ENCODE measurements at regions not wholly inside any gene's neighbourhood (a gene's known extent, or its start where the extent isn't known, plus 50 kb on each side); places are given as distances from the start of the nearest gene placed in this dataset.
A peak's percentile ranks its signal among the peaks of the same experiment; 100 is the strongest.
"Not testable (repeated sequence)": the region's sequence is repeated elsewhere in the genome, so short reads cannot be mapped to it uniquely, and the experiment has no call there.

- no peak for DNase-seq
Measured at GRCh38 chr10:7026818-7027217, 384.0 kb downstream of the SFMBT2 start.

GRCh38 chr10:7025296-7025695 lies 385.5 kb downstream of the SFMBT2 start:
- no peak for DNase-seq

GRCh38 chr10:7015457-7015856 lies 395.4 kb downstream of the SFMBT2 start:
- DNase-seq = no peak

- DNase-seq = no peak
Measured at GRCh38 chr10:7014721-7015120, 396.1 kb downstream of the SFMBT2 start.

GRCh38 chr10:7011994-7012393 lies 398.8 kb downstream of the SFMBT2 start:
- no peak for DNase-seq

- no peak for DNase-seq
Measured at GRCh38 chr10:7008645-7009044, 402.2 kb downstream of the SFMBT2 start.

GRCh38 chr10:7007600-7008190 lies 403.1 kb downstream of the SFMBT2 start:
- DNase-seq = no peak

GRCh38 chr10:7006566-7006965 lies 404.3 kb downstream of the SFMBT2 start:
- DNase-seq = no peak

GRCh38 chr10:7003831-7004395 lies 406.9 kb downstream of the SFMBT2 start:
- DNase-seq = no peak

GRCh38 chr10:7000061-7000460 lies 410.8 kb downstream of the SFMBT2 start:
- no peak for DNase-seq

- no peak for DNase-seq
Measured at GRCh38 chr10:6999232-6999925, 411.5 kb downstream of the SFMBT2 start.

GRCh38 chr10:6997509-6997908 lies 413.3 kb downstream of the SFMBT2 start:
- no peak for DNase-seq

- no peak for DNase-seq
Measured at GRCh38 chr10:6996431-6996830, 414.4 kb downstream of the SFMBT2 start.

GRCh38 chr10:6995831-6996230 lies 415.0 kb downstream of the SFMBT2 start:
- DNase-seq = peak; percentile 68

GRCh38 chr10:6995341-6995740 lies 415.3 kb upstream of the PRKCQ start:
- DNase-seq = peak; percentile 74

- DNase-seq = no peak
Measured at GRCh38 chr10:6990891-6991290, 410.8 kb upstream of the PRKCQ start.

GRCh38 chr10:6988654-6989053 lies 408.6 kb upstream of the PRKCQ start:
- DNase-seq = no peak

GRCh38 chr10:6987536-6987945 lies 407.5 kb upstream of the PRKCQ start:
- no peak for DNase-seq

GRCh38 chr10:6986927-6987326 lies 406.9 kb upstream of the PRKCQ start:
- DNase-seq = no peak

GRCh38 chr10:6985644-6986043 lies 405.6 kb upstream of the PRKCQ start:
- no peak for DNase-seq

- DNase-seq = no peak
Measured at GRCh38 chr10:6984971-6985370, 404.9 kb upstream of the PRKCQ start.

- DNase-seq = not testable (repeated sequence)
Measured at GRCh38 chr10:6984016-6984415, 403.9 kb upstream of the PRKCQ start.

GRCh38 chr10:6980353-6980752 lies 400.3 kb upstream of the PRKCQ start:
- DNase-seq = no peak

- DNase-seq = no peak
Measured at GRCh38 chr10:6979371-6979770, 399.3 kb upstream of the PRKCQ start.

GRCh38 chr10:6978187-6978627 lies 398.1 kb upstream of the PRKCQ start:
- no peak for DNase-seq

All from fibroblast of skin of right quadriceps (primary cell).